Lower leg skin (tissue), 3 donors: ENCODE measurements at regions not wholly inside any gene's neighbourhood (a gene's known extent, or its start where the extent isn't known, plus 50 kb on each side); places are given as distances from the start of the nearest gene placed in this dataset.

Experiments
- CTCF ChIP-seq, 3 donors: fragments of 450-650 bp; IDR thresholded peaks; one replicate each; pipeline ENCODE4 v1.5.1; 2016; ENCODE audit warnings: antibody characterized with exemption in 3 of 3, mild to moderate bottlenecking in 3 of 3, moderate library complexity in 2 of 3
- POLR2A ChIP-seq, 2 donors: fragments of 450-650 bp; IDR thresholded peaks; one replicate each; pipeline ENCODE4 v1.6.1; 2016 to 2017; ENCODE audit warnings: antibody characterized with exemption in 2 of 2, mild to moderate bottlenecking in 1 of 2, moderate library complexity in 1 of 2

GRCh38 chr16:51507286-51507685 lies 356.2 kb upstream of the SALL1 start:
- TF ChIP-seq CTCF (IDR thresholded peaks at IDR 0.05) (no peak), POLR2A (IDR thresholded peaks at IDR 0.05) (no peak)
